Calu3 (cell line): ENCODE measurements at regions not wholly inside any gene's neighbourhood (a gene's known extent, or its start where the extent isn't known, plus 50 kb on each side); places are given as distances from the start of the nearest gene placed in this dataset.
"Not testable (repeated sequence)": the region's sequence is repeated elsewhere in the genome, so short reads cannot be mapped to it uniquely, and the experiment has no call there.

Source experiments
- BruUV-seq: library from RNA; stranded (reverse); fragments of 400-500 nt; replicated peaks from 2 replicates; lab custom pipeline; 2021; lab: Mats Ljungman, UMichigan
- CTCF ChIA-PET: fragments of 300-600 bp; sonication (Branson Sonifier 250); formaldehyde crosslinking; loops from one replicate; lab custom pipeline; 2022; ENCODE audit warnings: antibody characterized with exemption; lab: Charles Lee
- DNase-seq: peaks from one replicate; pipeline ENCODE4 v3.0.0; 2022
- H3K27ac Mint-ChIP-seq: one replicate; pipeline ENCODE4 v1.8.0; 2022; ENCODE audit warnings: mixed read lengths; ENCODE audit not compliant: unreplicated experiment
- H3K27me3 Mint-ChIP-seq: one replicate; pipeline ENCODE4 v1.8.0; 2022; ENCODE audit warnings: mixed read lengths; ENCODE audit not compliant: unreplicated experiment
- H3K36me3 Mint-ChIP-seq: one replicate; pipeline ENCODE4 v1.8.0; 2022; ENCODE audit warnings: mild to moderate bottlenecking, moderate library complexity, mixed read lengths; ENCODE audit not compliant: insufficient read depth, unreplicated experiment
- H3K4me1 Mint-ChIP-seq: one replicate; pipeline ENCODE4 v1.8.0; 2022; ENCODE audit warnings: mild to moderate bottlenecking, low read depth, mixed read lengths; ENCODE audit not compliant: unreplicated experiment
- H3K4me3 Mint-ChIP-seq: one replicate; pipeline ENCODE4 v1.8.0; 2022; ENCODE audit warnings: mild to moderate bottlenecking, low read depth, moderate library complexity, mixed read lengths; ENCODE audit not compliant: unreplicated experiment
- H3K9me3 Mint-ChIP-seq: one replicate; pipeline ENCODE4 v1.8.0; 2022; ENCODE audit warnings: low read depth, mixed read lengths; ENCODE audit not compliant: unreplicated experiment
- intact Hi-C: fragments of 100-400 bp; cut with micrococcal nuclease; formaldehyde crosslinking; loops from one replicate; pipeline ENCODE4 v1.10.0; 2022; ENCODE audit not compliant: unreplicated experiment
- TF ChIP-seq, protein P1 (sequence below): fragments of 200-600 bp; IDR thresholded peaks from one replicate; pipeline ENCODE4 v1.8.0; 2022; ENCODE audit warnings: antibody characterized with exemption; ENCODE audit not compliant: unreplicated experiment

GRCh38 chr2:224114428-224114827 is 75.3 kb upstream of the SERPINE2 start:
- TF ChIP-seq, protein P1, sequence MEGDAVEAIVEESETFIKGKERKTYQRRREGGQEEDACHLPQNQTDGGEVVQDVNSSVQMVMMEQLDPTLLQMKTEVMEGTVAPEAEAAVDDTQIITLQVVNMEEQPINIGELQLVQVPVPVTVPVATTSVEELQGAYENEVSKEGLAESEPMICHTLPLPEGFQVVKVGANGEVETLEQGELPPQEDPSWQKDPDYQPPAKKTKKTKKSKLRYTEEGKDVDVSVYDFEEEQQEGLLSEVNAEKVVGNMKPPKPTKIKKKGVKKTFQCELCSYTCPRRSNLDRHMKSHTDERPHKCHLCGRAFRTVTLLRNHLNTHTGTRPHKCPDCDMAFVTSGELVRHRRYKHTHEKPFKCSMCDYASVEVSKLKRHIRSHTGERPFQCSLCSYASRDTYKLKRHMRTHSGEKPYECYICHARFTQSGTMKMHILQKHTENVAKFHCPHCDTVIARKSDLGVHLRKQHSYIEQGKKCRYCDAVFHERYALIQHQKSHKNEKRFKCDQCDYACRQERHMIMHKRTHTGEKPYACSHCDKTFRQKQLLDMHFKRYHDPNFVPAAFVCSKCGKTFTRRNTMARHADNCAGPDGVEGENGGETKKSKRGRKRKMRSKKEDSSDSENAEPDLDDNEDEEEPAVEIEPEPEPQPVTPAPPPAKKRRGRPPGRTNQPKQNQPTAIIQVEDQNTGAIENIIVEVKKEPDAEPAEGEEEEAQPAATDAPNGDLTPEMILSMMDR, result no peak
- DNase-seq, result no peak
- Mint-ChIP-seq H3K36me3 (no peaks in the 10 kb centered on the region), H3K9me3 (peaks cover 5% of the 10 kb centered on the region), H3K4me3 (no peak overlapping the region), H3K4me1 (no peaks in the 10 kb centered on the region), H3K27me3 (no peaks in the 10 kb centered on the region), H3K27ac (no peak overlapping the region)
- CTCF ChIA-PET, result no interaction called here
- no TSS peak for BruUV-seq
- intact Hi-C loops, result no loop called here

DNA sequence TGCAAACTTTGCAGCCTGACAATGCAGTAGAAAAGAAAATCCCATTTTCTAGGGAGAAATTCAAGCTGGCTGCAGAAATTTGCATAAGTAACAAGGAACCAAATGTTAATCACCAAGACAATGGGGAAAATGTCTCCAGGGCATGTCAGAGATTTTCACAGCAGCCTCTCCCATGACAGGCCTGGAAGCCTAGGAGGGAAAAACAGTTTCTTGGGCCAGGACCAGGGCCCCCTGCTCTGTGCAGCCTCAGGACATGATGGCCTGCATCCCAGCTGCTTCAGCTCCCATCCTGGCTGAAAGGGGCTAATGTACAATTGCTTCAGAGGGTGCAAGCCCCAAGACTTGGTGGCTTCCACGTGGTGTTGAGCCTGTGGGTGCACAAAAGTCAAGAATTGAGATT is 74.8 kb upstream of the SERPINE2 start:
- H3K27ac Mint-ChIP-seq, intact Hi-C loops, CTCF ChIA-PET, H3K9me3 Mint-ChIP-seq, H3K4me3 Mint-ChIP-seq, DNase-seq, BruUV-seq, H3K4me1 Mint-ChIP-seq, H3K36me3 Mint-ChIP-seq, H3K27me3 Mint-ChIP-seq: not testable (repeated sequence)

DNA sequence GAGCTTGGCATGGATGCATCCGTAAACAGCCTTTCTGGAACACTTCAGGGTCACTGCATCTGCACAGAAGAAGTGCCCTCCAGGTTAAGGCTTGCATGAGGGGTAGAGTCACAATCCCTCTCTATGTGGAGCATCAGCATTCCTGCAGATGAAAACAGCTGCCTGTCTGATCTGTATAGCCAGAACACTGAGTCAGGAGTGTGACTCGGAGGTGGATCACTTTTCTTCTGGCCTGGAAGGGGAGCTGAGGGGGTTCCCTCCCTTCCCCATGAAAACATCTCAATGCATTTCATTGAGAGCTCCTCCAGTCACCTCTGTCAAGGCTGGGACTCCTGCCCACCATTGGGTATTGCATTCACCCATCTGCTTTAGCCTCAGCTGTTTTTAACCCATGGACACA is 72.5 kb upstream of the SERPINE2 start:
- no peaks in the 10 kb centered on the region for H3K4me1 Mint-ChIP-seq
- H3K27me3 Mint-ChIP-seq, result no peaks in the 10 kb centered on the region
- H3K36me3 Mint-ChIP-seq, result no peaks in the 10 kb centered on the region
- peaks cover 2% of the 10 kb centered on the region for H3K9me3 Mint-ChIP-seq
- TF ChIP-seq, protein P1, result no peak
- no peak overlapping the region for H3K4me3 Mint-ChIP-seq
- no peak for DNase-seq
- BruUV-seq, result no TSS peak
- H3K27ac Mint-ChIP-seq, result no peak overlapping the region
- intact Hi-C loops, result no loop called here
- CTCF ChIA-PET, result no interaction called here

- TF ChIP-seq, protein P1, result no peak
- Mint-ChIP-seq H3K27me3 (no peaks in the 10 kb centered on the region), H3K4me1 (no peaks in the 10 kb centered on the region), H3K27ac (no peak overlapping the region), H3K36me3 (no peaks in the 10 kb centered on the region), H3K9me3 (peaks cover 2% of the 10 kb centered on the region), H3K4me3 (no peak overlapping the region)
- CTCF ChIA-PET, result interaction anchor here (0.6 kb wide), 1 partner anchor 8 kb away, joined by 3 read pairs; no protein-coding TSS in a partner anchor
- no TSS peak for BruUV-seq
- intact Hi-C loops, result no loop called here
- no peak for DNase-seq
These were observed 71.7 kb upstream of the SERPINE2 start for GRCh38 chr2:224110811-224111210.

DNA sequence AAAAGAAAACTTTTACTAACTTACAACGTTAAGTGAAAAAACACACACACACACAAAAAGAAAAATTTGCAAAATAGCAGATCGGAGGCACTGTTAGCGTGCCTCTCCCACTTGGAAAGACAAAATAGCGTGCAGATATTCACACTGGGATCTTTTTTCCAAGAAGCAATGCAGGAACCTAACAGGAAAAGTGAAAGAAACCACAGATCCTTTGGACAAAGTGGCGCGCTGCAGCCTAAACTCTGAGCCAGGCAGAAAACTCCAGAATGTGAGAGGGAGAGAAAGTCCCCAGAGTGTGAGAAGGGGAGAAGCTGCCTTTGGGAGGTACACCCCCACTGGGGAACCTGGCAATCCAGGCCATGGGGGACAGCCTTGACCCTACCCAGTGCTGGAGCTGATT is 70.7 kb upstream of the SERPINE2 start:
- TF ChIP-seq, protein P1, result no peak
- intact Hi-C loops, result no loop called here
- no peaks in the 10 kb centered on the region for H3K36me3 Mint-ChIP-seq
- BruUV-seq, result no TSS peak
- DNase-seq, result no peak
- H3K27me3 Mint-ChIP-seq, result no peaks in the 10 kb centered on the region
- no peak overlapping the region for H3K27ac Mint-ChIP-seq
- no peaks in the 10 kb centered on the region for H3K9me3 Mint-ChIP-seq
- no peak overlapping the region for H3K4me3 Mint-ChIP-seq
- peaks cover 3% of the 10 kb centered on the region for H3K4me1 Mint-ChIP-seq
- CTCF ChIA-PET, result no interaction called here
